HG02973 (cell line): ENCODE measurements at regions not wholly inside any gene's neighbourhood (a gene's known extent, or its start where the extent isn't known, plus 50 kb on each side); places are given as distances from the start of the nearest gene placed in this dataset.

Experiments
- ATAC-seq: cut with Tn5 transposase; IDR thresholded peaks from one replicate; pipeline ENCODE4 v1.9.1; 2021; ENCODE audit warnings: moderate library complexity; ENCODE audit not compliant: unreplicated experiment

DNA sequence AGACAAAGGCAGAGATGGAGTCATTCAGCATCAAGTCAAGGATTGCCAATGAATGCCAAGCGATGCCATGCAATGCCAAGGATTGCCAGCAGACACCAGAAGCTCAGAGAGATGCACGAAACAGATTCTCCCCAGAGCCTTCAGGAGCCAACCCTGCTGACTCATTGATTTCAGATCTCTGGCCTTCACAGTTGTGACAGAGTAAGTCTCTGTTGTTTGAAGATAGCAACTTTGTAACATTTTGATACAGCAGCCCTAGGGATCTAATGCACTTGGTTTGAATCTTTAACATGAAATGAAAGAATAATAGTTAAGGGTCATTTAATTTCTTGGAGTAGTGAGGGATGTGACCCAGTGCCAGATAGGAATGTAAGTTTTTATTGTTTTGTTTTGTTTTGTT lies 287.4 kb upstream of the RUNX1 start:
- ATAC-seq: no peak

DNA sequence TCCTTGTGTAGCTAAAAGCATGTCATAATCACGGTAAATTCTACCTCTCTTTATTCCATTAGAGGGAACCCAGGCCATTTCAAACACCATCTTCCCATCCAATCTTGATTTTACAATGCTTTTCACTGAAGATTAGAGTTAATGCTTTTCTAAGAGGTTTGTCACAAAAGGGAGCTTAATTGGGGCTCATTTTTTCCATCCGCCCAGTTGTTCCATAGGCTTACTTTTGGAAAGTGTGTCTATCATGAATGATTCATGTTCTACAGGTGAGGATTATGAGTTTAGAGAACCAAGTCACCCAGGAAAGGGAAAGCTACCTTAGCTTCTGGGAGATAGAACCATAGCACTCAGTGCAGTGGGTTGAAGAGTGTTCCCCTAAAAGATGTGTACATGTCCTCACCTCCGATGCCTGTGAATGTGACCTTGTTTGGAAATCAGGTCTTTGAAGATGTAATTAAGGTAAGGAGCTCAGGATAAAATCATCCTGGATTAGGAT lies 286.9 kb upstream of the RUNX1 start:
- no peak for ATAC-seq

DNA sequence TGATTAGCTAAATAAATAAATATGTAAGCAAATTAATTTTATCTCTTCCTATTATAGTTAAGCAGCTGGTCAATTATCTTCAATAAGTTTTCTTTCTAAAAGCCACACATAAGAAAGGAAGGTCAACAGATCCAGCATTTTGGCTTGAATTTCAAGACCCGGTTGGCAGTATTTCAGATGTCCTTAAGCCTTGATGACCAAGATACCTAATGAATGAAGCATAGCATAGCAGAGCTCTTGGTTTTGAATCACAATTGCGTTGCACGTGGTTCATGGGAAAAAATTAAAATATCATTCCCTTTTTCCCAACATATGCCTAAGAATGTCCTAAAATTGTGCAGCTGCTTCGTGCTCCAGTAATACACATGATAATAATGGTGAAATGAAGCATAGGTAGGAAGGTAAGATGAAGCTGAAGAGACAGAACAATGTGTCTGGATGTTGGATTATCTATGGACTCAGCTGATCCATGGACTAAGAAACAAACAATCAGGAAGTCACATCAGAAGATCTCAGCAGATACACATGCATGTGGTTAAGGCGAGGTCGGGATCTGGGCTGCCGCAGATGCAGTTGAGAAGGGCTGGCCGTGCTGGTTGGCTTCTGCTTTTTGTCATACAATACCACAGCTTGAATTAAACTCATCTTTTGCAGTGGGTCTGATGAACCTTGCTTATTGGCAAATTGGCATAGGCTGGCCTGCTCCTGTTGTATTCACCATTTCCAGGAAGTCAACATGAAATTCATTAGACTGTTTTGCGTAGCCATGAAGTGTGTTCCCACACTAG lies 284.9 kb upstream of the RUNX1 start:
- ATAC-seq: no peak

DNA sequence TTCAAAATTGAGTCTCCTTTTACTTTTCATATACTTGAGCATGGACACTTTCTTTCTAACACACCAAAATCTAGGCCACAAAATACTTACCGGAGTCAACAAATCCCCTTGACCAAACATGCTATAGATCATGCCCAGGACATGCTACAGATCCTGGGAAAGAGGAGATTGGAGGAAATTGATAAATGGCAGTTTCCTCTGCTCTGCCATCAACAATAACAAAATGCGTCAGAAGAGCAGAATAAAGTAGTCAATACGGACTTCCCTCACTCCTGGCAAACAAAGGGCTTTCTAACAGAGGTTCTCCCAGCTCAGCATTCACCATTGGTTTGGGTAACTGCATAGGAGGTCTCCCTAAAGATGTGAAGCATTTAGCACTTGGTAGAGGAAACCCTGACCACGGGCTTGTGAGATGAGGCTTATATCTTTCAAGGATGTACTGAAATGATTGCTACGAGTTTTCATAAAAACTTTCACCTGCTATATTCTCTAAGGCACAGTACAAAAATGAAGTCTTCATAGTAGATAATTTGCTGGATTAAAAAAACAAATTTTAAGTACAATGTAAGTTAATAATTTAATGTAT lies 283.8 kb upstream of the RUNX1 start:
- ATAC-seq: no peak

DNA sequence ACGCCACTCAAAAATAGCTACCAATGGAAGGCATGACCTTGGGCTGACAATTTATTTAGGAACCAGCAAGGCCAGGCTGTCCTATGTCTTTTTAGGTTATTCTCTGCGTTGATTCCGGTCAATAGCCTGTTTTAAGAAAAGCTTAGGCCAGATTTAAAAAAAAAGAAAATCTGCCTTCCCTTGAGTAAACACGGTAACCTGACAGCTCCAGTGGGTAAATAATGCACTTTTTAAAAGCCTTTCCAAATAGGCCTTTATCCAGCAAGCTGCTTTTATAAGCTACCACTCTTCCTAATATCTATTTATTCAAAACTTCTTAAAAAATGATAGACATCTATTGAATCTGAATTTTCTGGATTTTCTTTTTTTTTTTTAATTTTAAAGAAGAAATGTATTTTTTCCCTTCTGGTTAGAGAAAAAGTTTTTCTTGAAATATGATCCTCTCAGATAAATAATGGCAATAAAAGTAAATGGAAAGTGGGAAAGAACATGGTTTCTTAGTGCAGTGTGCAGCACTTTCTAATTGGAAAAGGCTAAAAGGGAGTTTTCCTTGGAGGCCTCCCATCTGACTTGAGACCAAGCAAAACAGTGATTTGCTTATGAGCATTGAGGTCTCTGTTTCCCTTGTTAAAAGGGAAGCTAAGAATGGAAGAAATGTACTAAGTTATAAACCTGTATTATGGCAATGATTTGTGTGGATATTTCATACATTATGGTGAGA lies 281.0 kb upstream of the RUNX1 start:
- no peak for ATAC-seq

DNA sequence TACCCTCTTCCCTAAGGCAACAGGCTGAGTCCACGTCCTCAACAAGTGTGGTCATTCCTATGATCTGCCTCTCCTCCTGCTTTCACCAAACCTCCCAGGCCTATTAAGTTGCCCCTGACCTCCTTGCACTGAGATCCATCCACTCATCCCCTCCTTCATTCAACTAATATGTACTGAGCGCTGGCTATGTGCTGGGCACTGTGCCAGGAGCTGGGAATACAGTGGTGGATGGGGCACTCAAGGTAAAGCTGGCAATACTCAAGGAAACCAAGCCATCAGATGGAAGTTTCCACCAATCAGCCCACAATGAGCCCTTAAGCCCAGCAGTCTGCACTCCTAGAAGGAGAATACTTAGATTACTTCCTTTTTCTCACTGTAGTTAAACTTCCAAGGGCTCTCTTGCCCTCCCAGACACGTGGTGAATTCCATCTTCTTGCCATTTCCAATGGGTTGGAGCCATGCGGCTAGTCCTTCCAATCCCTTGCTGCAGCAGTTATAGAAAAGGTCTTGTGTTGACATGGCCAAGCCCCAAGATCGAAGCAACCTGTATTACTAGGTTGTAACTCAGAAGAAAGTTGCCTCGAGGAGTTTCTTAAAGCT lies 279.9 kb upstream of the RUNX1 start:
- no peak for ATAC-seq

DNA sequence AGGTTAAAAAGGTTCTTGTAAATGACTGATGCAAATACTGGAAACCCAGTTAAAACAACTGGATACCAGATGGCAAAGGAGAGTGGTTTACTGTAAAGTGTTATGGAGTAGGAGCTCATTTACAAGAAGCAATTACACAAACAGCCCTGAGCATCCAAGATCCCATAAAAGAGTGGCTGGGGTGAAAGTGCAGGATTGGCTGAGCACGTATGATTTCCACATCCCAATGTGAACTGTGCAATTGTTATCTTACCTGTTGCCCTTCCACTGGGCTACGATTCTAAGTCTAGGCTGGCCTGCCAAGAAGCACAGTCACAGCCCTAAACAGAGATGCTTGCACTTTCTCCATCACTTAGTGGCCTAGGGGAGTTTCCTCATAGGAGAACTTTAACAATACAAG lies 277.6 kb upstream of the RUNX1 start:
- no peak for ATAC-seq

DNA sequence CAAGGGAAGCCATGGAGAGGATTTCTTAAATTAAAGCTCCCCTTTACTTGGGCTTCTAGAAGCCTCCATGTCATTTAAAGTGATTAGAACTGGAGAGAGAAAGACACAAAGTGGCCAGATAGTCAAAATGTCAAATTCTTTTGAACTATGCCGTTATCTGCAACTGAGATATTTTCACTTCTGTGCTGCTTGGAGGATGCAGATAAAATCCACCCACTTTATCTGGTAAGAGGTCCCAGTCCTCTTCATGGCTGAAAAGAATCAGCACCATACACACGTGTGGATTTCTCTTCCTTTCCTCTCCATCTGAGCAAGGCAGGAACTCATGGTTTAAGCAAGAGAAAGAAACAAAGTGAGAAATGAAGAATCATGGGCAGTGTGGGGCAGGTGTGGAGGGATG lies 276.9 kb upstream of the RUNX1 start:
- ATAC-seq: no peak

DNA sequence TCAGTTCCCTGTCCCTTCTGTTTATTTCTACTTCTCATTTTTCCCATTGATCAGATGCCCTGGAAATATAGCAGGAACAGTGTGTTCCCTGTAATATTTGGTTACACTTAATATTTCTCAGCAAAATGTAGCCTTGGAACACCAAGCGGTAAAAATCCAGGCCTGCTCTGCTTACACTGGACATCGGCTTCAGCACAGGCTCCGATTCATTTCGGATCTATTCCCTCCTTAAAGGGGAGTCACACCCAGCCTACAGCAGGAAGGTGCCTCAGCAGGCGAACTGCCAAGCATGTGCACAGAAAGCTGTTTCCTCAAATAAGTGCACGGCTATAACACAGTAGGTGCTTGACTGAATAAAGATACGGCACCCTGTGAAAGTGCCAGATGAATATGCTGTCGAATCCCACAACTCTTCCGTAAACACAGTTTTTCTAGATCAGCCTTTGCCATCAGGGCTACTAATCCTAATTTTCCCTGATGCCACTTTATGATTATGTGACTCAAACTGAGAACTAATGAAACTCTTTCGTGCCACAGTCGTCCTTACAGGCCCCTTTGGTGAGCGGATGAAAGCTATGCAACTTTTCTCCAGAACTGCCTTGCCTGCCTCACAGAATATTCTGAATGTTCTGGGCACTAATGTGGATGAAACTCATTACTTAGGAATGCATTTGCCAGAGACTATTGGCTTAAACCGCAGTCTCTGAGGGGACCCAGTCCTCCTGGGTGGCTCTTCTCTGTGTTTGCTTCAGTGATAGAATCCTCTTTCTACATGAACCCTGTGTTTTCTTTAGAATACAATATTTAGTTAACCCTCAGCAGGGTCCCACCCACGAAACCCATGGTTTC lies 275.5 kb upstream of the RUNX1 start:
- ATAC-seq: no peak

DNA sequence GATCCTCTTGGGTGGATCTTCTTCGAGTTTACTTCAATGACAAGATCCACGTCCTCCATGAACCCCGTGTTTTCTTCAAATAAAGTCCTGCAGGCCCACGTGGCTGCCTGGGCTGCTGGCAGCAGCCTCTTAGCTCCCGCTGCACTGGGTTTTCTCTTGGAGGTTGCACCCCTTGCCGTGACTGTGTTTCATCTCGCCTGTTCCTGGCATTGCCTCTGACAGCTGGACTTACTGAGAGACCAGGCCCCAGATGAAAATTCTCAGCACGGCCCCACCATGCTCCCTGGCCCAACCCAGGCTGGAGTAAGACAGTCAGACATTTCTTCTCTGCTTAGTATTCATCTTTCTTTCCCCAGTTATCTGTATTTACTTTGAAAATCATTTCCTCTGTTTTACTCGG lies 274.8 kb upstream of the RUNX1 start:
- no peak for ATAC-seq

DNA sequence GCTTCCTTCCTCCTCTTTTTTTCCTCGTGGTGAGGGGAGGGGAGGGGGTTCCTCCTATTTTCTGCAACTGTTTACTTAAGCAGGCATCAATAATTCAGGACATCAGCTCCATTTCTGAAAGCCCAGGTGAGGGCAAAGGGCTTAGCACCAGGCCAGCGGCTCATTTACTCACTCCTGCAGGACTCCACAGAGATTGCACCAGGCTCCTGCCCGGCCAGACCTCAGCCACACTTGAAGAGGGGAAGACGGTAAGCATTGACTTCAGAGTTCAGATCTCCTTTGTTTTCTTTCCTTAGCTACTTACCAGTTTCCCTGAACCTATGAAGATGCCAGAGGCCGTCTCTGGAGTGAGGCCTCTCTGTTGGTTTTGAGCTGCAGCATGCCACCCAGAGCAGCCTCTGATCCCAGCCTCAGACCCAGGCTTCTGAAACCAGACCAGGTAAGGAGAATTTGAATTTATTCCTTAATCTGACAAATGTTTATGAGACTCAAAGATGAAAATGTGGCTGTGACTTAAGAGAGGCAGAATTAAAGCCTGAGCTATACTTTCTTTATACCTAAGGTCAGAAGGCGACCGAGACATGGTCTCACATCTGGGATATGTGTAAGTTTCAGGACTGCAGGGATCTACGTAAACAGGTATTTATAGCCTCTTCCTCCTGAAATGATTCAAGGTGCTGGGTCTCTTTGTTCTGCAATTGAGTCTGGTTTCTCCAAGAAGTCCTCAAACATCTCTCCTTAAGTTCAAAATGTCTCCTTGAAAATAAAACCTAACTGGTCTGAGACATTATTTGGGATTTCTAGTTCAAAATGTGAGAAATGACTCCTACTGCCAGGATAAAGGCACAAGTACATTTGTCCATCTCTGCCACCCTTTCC lies 272.5 kb upstream of the RUNX1 start:
- ATAC-seq: no peak

DNA sequence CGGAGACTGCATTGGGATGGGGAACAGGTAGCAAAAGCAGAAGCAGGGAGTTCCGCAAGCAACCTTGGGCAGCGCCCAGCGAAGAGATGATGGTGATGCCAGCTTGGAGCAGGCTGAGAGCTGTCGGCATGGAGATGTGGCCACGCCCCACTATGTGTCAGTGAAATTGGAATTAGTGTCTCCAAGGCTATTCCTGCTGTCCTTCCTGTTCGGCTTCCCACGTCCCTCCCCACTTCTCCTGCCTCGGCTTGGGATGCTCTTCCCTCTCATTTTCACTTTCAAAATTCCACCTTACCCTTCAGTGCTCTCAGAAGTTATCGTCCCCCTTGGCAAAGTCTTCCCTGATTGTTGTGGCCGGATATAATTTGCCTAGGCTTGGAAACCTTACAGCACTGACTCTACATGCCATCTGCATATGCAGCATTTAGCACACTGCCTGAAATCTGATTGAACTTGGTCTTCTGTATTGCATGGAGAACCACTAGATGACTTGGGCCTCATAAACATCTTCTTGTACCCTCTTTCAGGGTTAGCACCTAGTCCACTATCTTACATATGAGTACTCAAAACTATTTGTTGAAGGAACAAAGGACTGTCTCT lies 270.7 kb upstream of the RUNX1 start:
- ATAC-seq: no peak

DNA sequence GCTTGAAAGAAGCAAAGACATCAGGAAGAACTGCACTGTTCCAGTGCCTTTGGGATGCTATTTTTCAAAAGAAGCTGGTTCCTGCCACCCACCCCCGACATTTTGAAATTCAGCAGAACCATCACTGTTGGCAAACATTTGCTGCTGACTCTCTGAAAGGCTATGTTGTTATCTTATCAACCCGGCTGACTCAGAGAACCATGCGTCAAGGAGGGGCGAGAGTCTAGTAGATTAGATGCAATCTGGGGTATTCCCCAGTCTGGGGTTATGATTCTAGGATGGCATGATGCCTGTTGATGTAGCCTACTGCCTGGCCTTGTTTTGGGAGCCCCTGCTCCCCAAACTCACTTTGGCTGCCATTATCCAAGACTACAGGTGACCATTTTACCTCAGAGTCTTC lies 267.8 kb upstream of the RUNX1 start:
- no peak for ATAC-seq

DNA sequence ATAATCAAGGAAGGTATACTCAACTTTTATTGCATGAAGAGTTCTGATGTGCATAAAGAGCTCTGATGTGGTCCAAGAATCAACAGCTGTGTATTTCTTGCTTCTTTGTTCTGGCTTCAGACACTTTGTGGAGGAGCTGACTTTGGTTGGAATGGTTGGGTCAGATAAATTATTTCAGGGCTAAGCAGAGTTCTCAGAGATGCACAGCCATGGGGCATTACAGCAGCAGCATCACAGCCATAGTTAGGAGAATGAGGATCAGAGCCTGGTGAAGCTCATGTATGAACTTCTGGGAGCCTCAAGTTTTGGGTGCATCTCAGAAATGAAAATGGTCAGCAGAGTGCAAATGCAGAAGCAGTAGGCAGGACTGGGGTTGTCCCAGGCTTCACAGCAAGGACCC lies 267.4 kb upstream of the RUNX1 start:
- ATAC-seq: no peak

DNA sequence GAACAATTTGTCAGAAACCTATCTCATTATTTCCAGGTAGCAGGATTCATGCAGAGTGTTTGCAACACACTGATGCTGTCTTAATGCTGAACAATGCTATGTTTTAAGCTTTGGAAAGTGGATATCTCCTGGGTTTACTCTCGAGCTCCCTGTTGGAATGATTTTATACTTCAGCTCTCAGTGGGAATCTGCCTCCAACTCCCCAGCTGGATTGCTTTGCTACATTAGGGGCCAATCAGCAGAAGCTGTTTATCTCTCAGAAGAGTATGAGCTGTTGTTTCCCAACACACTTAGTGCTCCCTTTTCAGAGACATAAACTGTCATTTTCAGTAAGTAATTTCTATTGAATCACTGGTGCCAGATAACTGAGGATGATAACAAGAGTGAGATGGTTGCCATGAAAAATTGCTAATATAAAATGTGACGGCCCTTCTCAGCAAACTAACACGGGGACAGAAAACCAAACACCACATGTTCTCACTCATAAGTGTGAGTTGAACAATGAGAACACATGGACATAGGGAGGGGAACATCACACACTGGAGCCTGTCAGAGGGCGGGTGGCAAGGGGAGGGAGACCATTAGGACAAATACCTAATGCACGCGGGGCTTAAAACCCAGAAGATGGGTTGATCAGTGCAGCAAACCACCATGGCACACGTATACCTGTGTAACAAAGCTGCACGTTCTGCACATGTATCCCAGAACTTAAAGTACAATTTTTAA lies 265.9 kb upstream of the RUNX1 start:
- ATAC-seq: no peak

DNA sequence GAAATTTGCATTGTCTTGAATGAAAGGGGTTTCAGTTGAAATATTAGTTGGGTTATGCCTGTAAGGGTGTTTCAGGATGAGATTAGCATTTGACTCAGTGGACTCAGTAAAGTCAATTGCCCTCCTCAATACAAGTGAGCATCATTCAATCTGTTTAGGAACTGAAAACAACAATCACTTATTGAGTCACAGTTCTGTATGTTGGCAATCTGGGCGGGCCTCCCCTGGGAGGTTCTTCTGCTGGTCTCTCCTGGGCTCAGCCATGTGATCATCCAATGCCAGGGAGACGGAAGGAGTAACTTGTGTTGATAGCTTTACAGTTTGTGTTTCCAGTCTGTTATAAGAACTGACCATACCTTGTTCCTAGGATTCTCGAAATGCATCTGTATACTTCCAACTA lies 262.9 kb upstream of the RUNX1 start:
- ATAC-seq: no peak

DNA sequence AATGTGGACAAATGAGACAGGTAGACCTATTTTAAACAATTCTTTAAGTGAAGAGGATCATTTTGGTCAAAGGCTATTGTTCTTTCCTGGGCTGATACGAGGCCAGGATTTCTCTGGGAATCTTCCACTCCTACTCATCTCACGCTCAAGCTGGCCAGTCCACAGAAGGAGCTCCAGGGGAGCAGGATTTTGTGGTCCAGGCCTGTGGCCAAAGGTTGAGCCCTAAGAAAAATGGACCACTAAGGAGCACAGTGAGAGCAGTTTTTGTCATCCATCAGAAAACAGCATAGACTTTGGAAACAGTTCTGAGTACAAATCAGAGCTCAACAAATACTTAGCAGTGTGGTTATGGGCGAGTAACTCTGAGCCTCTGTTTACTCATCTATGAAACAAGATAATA lies 260.2 kb upstream of the RUNX1 start:
- no peak for ATAC-seq

DNA sequence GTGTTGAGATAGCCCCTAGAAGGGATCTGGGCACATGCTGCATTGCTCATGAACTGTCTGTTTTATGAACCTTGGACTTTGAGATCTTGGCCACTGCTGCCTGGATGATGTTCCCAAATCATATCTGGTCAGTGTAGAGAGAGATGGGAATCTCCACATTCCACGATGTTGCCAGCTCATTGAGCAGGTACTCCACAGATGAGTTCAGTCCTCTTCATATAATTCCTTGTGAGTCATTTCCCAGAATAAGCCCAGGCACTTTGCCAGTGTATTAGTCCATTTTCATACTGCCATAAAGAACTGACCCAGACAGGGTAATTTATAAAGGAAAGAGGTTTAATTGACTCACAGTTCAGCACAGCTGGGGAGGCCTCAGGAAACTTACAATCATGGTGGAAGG lies 254.0 kb upstream of the RUNX1 start:
- no peak for ATAC-seq

DNA sequence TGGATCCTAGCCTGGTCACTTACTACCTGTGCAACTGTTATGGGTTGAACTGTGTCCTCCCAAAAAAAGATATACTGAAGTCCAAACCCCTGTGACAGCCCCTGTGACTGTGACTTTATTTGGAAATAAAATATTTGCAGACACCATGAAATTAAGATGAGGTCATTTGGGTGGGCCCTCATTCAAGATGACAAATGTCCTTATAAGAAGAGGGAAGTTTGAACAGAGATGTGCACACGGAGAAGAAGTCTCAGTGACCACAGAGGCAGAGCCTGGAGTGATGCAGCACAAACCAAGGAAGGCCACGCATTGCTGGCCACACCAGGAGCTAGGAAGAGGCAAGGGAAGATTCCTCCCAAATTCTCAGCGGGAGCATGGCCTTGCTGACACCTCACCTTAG lies 249.7 kb upstream of the RUNX1 start:
- no peak for ATAC-seq
